Fibroblast of peridontal ligament (primary cell): ENCODE measurements at regions not wholly inside any gene's neighbourhood (a gene's known extent, or its start where the extent isn't known, plus 50 kb on each side); places are given as distances from the start of the nearest gene placed in this dataset.

Experiments used
- DNase-seq: peaks from one replicate; pipeline ENCODE4 v3.0.0-alpha.2; 2010; ENCODE audit errors: extremely low read depth

DNA sequence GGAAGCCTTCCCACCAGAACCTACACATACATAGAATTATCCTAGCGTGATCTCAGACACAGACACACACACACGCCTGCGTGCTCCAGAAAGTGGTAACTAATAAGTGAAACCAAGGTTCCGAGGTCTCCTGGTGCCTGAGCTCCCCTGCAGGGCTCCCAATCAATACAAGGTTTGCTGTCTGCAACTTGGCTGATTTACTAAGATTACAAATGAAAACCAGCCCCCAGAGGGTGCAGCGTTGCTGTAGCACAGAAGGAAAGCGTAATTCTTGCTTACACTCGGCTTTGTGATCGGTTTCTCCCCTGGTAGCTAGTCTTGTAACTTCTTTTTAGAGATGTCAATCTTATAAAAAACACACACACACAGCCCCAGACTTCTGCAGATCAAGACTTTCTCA, 334.1 kb upstream of the XYLT1 start:
- peak; percentile 39 for DNase-seq

DNA sequence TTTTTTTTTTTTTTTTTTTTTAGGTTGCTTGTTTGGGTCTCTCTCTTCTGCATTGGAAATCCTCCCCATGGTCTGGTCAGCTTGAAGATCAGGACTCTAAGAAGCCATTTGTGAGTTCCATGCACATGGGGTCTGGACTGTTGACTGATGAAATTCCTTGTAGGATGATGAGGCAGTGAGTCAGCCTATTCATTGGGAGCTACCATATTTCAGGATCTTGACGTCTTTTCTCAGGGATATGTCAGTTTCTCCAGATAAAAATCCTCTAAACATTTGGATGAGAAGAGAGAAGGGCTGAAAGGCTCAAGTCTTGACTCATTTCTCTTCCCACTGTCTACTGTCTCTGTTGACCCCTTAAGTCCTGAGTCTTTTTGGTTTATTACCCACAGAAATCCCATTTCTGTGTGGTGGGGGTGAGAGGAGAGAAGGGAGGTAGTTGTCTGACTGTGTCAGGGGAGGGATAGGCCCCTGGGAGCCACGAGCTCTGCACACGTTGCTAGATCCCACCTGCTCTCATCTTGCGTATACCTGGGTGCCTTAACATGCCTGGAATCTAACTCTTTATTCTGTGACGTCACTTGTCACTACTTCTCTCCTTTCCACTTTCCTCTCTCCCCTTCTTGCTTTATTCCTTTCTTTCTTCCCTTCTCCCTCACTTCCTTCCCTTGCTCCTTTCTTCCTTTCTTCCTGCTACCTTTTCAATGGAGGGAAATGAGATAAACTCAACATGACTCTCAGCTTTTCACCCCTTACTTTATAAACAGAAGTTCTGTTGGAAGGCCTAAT, 333.1 kb upstream of the XYLT1 start:
- DNase-seq: peak; percentile 92

DNA sequence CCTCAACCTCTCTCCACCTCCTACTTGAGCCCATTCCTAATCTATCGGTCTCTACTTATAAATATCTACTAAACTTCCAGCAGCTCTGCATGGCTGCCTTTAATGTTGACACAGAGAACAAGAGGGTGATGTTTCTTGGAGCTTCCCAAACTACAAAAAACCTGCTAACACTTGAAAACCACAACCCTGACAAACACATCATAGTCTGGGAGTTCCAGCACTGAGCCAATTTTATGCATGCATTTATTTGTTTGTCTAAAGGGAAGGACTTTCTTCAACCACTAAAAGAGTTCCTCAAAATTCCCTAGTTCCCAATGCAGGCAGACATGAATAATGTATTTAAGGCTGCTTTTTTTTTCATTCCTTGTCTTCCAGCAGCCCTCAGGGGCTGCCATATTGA, 331.8 kb upstream of the XYLT1 start:
- DNase-seq: peak; percentile 78

- DNase-seq: peak; percentile 3
Measured at GRCh38 chr16:17801068-17801467, 330.3 kb upstream of the XYLT1 start.

GRCh38 chr16:17798716-17799115, 328.0 kb upstream of the XYLT1 start:
- DNase-seq: no peak

DNA sequence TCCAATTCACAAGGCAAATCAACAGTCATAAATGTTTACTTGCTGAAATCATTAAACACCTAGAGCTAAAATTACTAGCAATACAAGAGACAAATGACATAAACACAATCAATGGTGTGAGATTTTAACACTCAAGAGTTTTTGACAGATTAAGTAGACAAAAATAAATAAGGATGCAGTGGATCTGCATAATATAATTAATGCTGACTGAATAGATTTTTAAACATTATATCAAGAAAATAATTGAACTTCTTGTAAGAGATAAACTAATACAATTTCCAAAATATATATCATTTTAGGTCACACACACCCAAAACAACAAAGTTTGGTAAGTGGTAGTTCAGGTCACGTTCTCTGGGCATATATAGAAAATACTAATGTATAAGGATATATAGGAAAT, 322.6 kb upstream of the XYLT1 start:
- DNase-seq: no peak

GRCh38 chr16:17784073-17784472, 313.3 kb upstream of the XYLT1 start:
- DNase-seq: peak; percentile 52

GRCh38 chr16:17780181-17780580, 309.4 kb upstream of the XYLT1 start:
- DNase-seq: no peak

DNA sequence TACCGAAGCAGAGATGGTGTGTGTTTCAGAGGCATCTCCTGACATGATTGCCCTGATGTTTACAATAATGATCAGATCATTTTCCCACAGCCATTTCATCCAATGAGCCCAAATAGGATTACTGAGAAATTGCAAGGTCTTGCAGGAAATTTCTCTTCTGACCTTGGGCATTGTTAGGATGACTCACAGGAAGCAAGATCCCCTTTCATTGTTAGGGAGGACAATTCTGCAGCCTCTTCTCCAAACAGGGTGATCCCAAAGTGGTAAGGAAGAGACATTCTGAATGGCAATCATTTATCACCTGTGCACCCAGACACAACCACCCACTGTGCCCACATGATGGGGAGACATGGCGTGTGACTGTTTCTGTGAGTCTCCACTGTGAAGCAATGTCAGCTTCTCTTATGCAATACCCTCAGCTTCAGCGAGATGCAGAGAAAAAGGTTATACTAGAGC, 306.7 kb upstream of the XYLT1 start:
- DNase-seq: peak; percentile 63

DNA sequence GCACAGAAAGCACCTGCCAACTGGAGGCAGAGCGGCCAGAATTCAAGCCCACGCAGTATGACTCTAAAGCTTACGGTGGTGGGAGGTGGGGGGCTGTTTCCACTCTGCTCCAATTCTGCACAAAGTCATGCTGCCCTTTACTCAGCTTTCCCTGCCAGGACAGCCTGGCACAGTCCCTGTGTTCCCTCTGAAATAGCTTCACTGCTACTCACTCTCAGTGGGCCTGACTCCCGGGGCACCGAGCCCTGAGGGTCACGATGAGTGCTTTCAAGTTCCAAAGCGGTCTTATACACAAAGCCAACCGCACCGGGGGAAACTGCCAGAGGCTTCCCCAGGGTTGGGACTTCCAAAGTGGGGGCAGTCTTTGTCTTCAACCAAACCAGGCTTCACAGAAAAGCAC, 306.1 kb upstream of the XYLT1 start:
- no peak for DNase-seq

GRCh38 chr16:17776465-17776864, 305.7 kb upstream of the XYLT1 start:
- DNase-seq: no peak

GRCh38 chr16:17775061-17775460, 304.3 kb upstream of the XYLT1 start:
- no peak for DNase-seq

- DNase-seq: peak; percentile 41
Measured at GRCh38 chr16:17773698-17774101, 302.9 kb upstream of the XYLT1 start.

GRCh38 chr16:17770104-17770503, 299.3 kb upstream of the XYLT1 start:
- no peak for DNase-seq

DNA sequence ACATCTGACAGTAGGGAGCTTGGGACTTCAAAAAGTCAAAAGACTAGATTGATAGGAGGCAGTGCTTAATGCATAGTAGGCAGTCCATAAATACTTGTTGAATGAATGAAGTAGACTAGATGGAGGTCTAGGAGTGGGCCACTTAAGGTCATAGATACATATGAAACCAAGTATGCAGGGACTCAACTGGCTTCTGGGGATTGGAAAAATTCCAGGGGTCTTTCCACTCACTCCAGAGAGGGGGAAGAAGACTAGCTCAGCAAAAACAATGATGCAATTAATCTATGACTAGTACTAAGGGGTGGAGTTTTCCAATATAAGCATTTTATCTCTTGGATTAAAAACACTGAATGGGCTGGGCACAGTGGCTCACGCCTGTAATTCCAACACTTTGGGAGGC, 298.3 kb upstream of the XYLT1 start:
- DNase-seq: no peak

DNA sequence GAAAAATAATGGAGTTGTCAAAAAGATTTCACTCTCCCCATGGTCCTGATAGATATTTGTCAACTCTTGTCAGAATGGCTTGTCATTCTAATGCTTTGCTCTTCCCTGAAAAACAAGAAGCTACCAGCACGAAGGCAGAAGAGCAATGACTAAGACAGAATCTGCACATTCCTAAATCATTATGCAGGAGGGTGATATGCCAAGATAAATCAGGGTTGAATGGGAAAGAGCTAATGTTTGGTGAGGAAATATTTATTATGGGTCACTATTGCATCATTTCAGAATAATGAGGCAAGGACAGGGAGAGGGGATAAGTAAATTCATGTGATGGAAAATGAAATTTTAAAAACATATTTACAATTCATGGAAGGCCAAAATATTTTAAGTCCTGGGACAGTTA, 297.5 kb upstream of the XYLT1 start:
- peak; percentile 62 for DNase-seq

- DNase-seq: no peak
Measured at GRCh38 chr16:17766012-17766411, 295.3 kb upstream of the XYLT1 start.

DNA sequence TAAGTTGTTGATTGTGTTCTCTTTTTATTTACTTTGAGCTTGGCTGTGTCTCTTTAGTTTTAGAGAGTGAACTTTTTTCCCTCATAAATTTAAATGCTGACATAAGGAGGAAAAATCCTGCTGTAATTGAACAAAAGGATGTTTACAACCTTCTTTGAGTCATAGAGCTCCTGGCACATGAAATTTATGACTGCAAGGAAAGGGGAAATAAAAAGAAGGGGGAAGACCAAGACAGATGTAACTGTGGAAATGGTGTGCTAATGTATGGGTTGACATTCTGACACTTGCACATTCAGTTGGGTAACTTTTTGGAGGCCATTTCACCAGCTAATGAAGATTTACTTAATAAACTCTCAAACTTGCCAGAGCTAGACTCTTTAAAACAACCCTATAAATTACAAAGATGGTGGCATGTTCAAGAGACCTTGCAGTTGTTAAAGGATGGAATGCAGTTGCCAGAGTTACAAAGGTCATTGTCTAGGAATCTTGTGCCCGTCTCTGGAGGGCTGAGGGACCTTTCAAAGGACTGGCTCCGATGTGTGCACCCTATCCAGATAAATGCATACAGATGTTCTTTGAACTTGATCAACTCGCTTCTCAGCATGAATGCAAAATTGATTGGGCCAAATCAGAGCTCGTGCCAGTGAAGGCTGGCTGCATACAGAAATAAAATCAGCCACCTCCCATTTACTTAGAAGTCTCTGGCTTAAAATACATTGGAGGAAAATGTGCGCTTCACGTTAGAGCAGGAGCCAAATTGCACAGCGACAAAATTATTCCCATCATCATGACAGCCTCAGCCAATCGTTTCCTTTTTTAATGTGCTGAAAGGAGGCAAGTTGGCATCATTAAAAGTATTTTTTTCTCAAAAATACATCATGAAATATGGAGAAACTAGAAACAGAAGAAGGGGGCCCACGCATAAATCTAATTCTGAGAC, 289.0 kb upstream of the XYLT1 start:
- no peak for DNase-seq

GRCh38 chr16:17757808-17758207, 287.0 kb upstream of the XYLT1 start:
- DNase-seq: no peak

DNA sequence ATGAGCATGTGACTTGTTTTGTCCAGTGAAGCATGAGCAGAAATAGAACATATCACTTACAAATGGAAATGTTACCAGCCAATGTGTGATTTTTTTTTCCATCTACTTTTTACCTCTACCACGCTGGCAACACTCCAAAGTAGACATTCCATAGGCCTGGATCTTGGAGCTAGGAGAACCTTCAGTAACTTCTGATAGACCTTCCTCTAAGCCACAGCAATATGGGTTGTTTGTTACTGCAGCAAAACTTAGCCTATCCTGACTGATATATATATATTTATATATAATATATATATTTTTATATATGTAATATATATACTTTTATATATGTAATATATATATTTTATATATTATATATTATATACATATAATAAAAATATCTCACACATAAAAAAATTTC, 284.4 kb upstream of the XYLT1 start:
- no peak for DNase-seq

GRCh38 chr16:17753434-17753833, 282.7 kb upstream of the XYLT1 start:
- DNase-seq: no peak

DNA sequence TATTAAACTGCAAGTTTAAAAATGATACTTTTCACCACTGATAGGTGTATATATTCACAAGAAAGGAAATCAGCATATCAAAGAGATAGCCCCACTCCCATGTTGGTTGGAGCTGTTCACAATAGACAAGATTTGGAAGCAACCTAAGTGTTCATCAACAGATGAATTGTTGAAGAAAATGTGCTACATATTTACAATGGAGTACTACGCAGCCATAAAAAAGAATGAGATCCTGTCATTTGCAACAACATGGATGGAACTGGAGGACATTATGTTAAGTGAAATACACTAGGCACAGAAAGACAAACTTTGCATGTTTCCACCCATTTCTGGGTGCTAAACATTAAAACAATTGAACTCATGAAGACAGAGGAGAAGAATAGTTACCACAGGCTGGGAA, 278.9 kb upstream of the XYLT1 start:
- DNase-seq: no peak
